ENCODE measurements at regions not wholly inside any gene's neighbourhood (a gene's known extent, or its start where the extent isn't known, plus 50 kb on each side); places are given as distances from the start of the nearest gene placed in this dataset.

DNA sequence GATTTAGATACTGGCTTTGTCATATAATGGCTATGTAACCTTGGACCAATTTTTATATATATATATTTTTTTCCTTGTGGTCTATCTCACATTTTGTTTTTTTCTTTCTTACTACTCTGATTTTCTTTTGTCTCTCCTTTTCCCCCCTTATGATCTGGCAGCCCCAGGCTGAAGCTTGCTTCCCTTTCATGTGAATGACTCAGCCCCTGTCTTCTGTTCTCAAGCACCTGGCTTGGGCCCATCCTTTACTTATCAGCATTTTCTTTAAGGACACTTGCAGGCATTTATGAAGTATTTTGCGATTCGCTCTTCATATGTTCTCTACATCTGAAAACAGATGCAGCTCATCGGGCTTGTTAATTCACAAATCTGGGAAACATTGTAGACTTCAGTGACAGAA, 163.6 kb downstream of the SPRY2 start (continued):
- TF ChIP-seq, protein P1, sequence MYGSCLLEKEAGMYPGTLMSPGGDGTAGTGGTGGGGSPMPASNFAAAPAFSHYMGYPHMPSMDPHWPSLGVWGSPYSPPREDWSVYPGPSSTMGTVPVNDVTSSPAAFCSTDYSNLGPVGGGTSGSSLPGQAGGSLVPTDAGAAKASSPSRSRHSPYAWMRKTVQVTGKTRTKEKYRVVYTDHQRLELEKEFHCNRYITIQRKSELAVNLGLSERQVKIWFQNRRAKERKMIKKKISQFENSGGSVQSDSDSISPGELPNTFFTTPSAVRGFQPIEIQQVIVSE (CRISPR knock-in tag; IDR thresholded peaks at IDR 0.05; ENCODE audit: borderline replicate concordance) = no peak
- TF ChIP-seq PRRX2 (CRISPR knock-in tag; IDR thresholded peaks at IDR 0.05) (no peak), NR2C2 (CRISPR knock-in tag; IDR thresholded peaks at IDR 0.05) (no peak), RORB (CRISPR knock-in tag; IDR thresholded peaks at IDR 0.05) (no peak), ZNF263 (CRISPR knock-in tag; IDR thresholded peaks at IDR 0.05; ENCODE audit: low read depth) (no peak)
- TF ChIP-seq, protein P2, sequence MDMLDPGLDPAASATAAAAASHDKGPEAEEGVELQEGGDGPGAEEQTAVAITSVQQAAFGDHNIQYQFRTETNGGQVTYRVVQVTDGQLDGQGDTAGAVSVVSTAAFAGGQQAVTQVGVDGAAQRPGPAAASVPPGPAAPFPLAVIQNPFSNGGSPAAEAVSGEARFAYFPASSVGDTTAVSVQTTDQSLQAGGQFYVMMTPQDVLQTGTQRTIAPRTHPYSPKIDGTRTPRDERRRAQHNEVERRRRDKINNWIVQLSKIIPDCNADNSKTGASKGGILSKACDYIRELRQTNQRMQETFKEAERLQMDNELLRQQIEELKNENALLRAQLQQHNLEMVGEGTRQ (CRISPR knock-in tag; IDR thresholded peaks at IDR 0.05) = no peak

DNA sequence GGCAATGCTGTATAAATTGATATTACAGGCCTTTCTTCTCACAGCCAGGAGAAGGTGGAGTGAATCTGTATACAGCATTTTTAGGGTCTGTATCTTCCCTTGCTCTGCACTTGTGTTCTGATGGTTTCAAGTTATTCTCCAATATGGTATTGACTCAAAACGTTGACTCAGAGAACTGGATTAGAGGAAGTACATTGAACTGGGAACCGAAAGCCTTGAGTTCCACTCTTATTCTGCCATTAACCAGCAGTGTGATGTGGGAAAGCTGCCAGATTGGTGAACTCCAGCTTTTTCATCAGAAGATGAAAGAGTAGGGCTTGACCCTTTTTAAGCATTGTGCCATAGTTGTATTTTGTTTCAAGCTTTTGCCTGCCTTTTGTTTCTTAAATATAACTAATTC, 167.7 kb downstream of the SPRY2 start:
- peaks cover 5% of the 10 kb centered on the region for H3K4me1 Mint-ChIP-seq
- no peak overlapping the region for H3K27ac Mint-ChIP-seq
- peaks cover 4% of the 10 kb centered on the region; the same call in 1 of the 2 replicates for H3K36me3 Mint-ChIP-seq
- ChIA-PET POLR2A (no interaction called here), CTCF (no interaction called here)
- DNase-seq (ENCODE audit: low spot score) (no peak), ATAC-seq (no peak)
- H3K4me3 Mint-ChIP-seq = no peak overlapping the region
- TF ChIP-seq, protein P3, sequence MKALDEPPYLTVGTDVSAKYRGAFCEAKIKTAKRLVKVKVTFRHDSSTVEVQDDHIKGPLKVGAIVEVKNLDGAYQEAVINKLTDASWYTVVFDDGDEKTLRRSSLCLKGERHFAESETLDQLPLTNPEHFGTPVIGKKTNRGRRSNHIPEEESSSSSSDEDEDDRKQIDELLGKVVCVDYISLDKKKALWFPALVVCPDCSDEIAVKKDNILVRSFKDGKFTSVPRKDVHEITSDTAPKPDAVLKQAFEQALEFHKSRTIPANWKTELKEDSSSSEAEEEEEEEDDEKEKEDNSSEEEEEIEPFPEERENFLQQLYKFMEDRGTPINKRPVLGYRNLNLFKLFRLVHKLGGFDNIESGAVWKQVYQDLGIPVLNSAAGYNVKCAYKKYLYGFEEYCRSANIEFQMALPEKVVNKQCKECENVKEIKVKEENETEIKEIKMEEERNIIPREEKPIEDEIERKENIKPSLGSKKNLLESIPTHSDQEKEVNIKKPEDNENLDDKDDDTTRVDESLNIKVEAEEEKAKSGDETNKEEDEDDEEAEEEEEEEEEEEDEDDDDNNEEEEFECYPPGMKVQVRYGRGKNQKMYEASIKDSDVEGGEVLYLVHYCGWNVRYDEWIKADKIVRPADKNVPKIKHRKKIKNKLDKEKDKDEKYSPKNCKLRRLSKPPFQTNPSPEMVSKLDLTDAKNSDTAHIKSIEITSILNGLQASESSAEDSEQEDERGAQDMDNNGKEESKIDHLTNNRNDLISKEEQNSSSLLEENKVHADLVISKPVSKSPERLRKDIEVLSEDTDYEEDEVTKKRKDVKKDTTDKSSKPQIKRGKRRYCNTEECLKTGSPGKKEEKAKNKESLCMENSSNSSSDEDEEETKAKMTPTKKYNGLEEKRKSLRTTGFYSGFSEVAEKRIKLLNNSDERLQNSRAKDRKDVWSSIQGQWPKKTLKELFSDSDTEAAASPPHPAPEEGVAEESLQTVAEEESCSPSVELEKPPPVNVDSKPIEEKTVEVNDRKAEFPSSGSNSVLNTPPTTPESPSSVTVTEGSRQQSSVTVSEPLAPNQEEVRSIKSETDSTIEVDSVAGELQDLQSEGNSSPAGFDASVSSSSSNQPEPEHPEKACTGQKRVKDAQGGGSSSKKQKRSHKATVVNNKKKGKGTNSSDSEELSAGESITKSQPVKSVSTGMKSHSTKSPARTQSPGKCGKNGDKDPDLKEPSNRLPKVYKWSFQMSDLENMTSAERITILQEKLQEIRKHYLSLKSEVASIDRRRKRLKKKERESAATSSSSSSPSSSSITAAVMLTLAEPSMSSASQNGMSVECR (CRISPR knock-in tag; IDR thresholded peaks at IDR 0.05; ENCODE audit: borderline replicate concordance) = no peak
- TF ChIP-seq, protein P4, sequence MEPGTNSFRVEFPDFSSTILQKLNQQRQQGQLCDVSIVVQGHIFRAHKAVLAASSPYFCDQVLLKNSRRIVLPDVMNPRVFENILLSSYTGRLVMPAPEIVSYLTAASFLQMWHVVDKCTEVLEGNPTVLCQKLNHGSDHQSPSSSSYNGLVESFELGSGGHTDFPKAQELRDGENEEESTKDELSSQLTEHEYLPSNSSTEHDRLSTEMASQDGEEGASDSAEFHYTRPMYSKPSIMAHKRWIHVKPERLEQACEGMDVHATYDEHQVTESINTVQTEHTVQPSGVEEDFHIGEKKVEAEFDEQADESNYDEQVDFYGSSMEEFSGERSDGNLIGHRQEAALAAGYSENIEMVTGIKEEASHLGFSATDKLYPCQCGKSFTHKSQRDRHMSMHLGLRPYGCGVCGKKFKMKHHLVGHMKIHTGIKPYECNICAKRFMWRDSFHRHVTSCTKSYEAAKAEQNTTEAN (CRISPR knock-in tag; IDR thresholded peaks at IDR 0.05) = no peak
- TF ChIP-seq, protein P5, sequence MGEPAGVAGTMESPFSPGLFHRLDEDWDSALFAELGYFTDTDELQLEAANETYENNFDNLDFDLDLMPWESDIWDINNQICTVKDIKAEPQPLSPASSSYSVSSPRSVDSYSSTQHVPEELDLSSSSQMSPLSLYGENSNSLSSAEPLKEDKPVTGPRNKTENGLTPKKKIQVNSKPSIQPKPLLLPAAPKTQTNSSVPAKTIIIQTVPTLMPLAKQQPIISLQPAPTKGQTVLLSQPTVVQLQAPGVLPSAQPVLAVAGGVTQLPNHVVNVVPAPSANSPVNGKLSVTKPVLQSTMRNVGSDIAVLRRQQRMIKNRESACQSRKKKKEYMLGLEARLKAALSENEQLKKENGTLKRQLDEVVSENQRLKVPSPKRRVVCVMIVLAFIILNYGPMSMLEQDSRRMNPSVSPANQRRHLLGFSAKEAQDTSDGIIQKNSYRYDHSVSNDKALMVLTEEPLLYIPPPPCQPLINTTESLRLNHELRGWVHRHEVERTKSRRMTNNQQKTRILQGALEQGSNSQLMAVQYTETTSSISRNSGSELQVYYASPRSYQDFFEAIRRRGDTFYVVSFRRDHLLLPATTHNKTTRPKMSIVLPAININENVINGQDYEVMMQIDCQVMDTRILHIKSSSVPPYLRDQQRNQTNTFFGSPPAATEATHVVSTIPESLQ (CRISPR knock-in tag; IDR thresholded peaks at IDR 0.05) = no peak
- TF ChIP-seq IRF2 (CRISPR knock-in tag; IDR thresholded peaks at IDR 0.05; ENCODE audit: borderline replicate concordance, low read depth) = no peak
- TF ChIP-seq ZNF263 (CRISPR knock-in tag; IDR thresholded peaks at IDR 0.05; ENCODE audit: low read depth) = no peak
- no peak for TF ChIP-seq CBFB (CRISPR knock-in tag; IDR thresholded peaks at IDR 0.05; ENCODE audit: low read depth)
- no peak for TF ChIP-seq JAZF1 (CRISPR knock-in tag; IDR thresholded peaks at IDR 0.05)
- no peak for TF ChIP-seq TEAD4 (CRISPR knock-in tag; IDR thresholded peaks at IDR 0.05)
- no peak for TF ChIP-seq KAT7 (CRISPR knock-in tag; IDR thresholded peaks at IDR 0.05; ENCODE audit: borderline replicate concordance)
- TF ChIP-seq, protein P6, sequence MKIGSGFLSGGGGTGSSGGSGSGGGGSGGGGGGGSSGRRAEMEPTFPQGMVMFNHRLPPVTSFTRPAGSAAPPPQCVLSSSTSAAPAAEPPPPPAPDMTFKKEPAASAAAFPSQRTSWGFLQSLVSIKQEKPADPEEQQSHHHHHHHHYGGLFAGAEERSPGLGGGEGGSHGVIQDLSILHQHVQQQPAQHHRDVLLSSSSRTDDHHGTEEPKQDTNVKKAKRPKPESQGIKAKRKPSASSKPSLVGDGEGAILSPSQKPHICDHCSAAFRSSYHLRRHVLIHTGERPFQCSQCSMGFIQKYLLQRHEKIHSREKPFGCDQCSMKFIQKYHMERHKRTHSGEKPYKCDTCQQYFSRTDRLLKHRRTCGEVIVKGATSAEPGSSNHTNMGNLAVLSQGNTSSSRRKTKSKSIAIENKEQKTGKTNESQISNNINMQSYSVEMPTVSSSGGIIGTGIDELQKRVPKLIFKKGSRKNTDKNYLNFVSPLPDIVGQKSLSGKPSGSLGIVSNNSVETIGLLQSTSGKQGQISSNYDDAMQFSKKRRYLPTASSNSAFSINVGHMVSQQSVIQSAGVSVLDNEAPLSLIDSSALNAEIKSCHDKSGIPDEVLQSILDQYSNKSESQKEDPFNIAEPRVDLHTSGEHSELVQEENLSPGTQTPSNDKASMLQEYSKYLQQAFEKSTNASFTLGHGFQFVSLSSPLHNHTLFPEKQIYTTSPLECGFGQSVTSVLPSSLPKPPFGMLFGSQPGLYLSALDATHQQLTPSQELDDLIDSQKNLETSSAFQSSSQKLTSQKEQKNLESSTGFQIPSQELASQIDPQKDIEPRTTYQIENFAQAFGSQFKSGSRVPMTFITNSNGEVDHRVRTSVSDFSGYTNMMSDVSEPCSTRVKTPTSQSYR (CRISPR knock-in tag; IDR thresholded peaks at IDR 0.05) = no peak
- no peak for TF ChIP-seq CREB1 (CRISPR knock-in tag; IDR thresholded peaks at IDR 0.05)
- TF ChIP-seq, protein P7, sequence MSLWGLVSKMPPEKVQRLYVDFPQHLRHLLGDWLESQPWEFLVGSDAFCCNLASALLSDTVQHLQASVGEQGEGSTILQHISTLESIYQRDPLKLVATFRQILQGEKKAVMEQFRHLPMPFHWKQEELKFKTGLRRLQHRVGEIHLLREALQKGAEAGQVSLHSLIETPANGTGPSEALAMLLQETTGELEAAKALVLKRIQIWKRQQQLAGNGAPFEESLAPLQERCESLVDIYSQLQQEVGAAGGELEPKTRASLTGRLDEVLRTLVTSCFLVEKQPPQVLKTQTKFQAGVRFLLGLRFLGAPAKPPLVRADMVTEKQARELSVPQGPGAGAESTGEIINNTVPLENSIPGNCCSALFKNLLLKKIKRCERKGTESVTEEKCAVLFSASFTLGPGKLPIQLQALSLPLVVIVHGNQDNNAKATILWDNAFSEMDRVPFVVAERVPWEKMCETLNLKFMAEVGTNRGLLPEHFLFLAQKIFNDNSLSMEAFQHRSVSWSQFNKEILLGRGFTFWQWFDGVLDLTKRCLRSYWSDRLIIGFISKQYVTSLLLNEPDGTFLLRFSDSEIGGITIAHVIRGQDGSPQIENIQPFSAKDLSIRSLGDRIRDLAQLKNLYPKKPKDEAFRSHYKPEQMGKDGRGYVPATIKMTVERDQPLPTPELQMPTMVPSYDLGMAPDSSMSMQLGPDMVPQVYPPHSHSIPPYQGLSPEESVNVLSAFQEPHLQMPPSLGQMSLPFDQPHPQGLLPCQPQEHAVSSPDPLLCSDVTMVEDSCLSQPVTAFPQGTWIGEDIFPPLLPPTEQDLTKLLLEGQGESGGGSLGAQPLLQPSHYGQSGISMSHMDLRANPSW (CRISPR knock-in tag; conservative IDR thresholded peaks at IDR 0.05; ENCODE audit: low read depth) = no peak
- TF ChIP-seq, protein P2 (CRISPR knock-in tag; IDR thresholded peaks at IDR 0.05) = no peak
- H3K9me3 Mint-ChIP-seq = peaks cover 6% of the 10 kb centered on the region
- H3K27me3 Mint-ChIP-seq (ENCODE audit: low read depth) = no peaks in the 10 kb centered on the region
